Activated naive CD4-positive, alpha-beta T cell treated with anti-CD3 and anti-CD28 coated beads for 36 hours (primary cell): ENCODE measurements at regions not wholly inside any gene's neighbourhood (a gene's known extent, or its start where the extent isn't known, plus 50 kb on each side); places are given as distances from the start of the nearest gene placed in this dataset.

Experiments
- CTCF ChIA-PET: fragments of 350-600 bp; sonication (Branson Sonifier 250); formaldehyde crosslinking; loops from one replicate; lab custom pipeline; 2021; ENCODE audit warnings: antibody characterized with exemption; lab: Charles Lee
- DNase-seq: peaks from one replicate; pipeline ENCODE4 v3.0.0-alpha.2; 2020
- H3K27ac Mint-ChIP-seq: one replicate; pipeline ENCODE4 v1.8.0; 2021; ENCODE audit warnings: mild to moderate bottlenecking, mixed read lengths
- H3K27me3 Mint-ChIP-seq: one replicate; pipeline ENCODE4 v1.8.0; 2021; ENCODE audit warnings: low read depth, mixed read lengths
- H3K36me3 Mint-ChIP-seq: one replicate; pipeline ENCODE4 v1.8.0; 2021; ENCODE audit warnings: low read depth, mixed read lengths
- H3K4me1 Mint-ChIP-seq: one replicate; pipeline ENCODE4 v1.8.0; 2021; ENCODE audit warnings: low read depth, mixed read lengths
- H3K4me3 Mint-ChIP-seq: one replicate; pipeline ENCODE4 v1.8.0; 2021; ENCODE audit warnings: mild to moderate bottlenecking, moderate library complexity, mixed read lengths
- H3K9me3 Mint-ChIP-seq: one replicate; pipeline ENCODE4 v1.8.0; 2021; ENCODE audit warnings: mixed read lengths
- intact Hi-C: fragments of 100-400 bp; cut with micrococcal nuclease; formaldehyde crosslinking; loops from one replicate; pipeline ENCODE4 v1.15.1; 2023

GRCh38 chr9:73541923-73542322 is 390.3 kb downstream of the ANXA1 start:
- CTCF ChIA-PET: interaction anchor here (0.7 kb wide), 1 partner anchor 1045 kb away, joined by 3 read pairs; no protein-coding TSS in a partner anchor
- no peaks in the 10 kb centered on the region for H3K27me3 Mint-ChIP-seq
- H3K4me3 Mint-ChIP-seq: no peak overlapping the region
- intact Hi-C loops: no loop called here
- peaks cover 2% of the 10 kb centered on the region for H3K9me3 Mint-ChIP-seq
- no peak overlapping the region for H3K27ac Mint-ChIP-seq
- H3K36me3 Mint-ChIP-seq: no peaks in the 10 kb centered on the region
- H3K4me1 Mint-ChIP-seq: no peaks in the 10 kb centered on the region
- no peak for DNase-seq

- H3K4me1 Mint-ChIP-seq: no peaks in the 10 kb centered on the region
- no peak overlapping the region for H3K4me3 Mint-ChIP-seq
- no peak for DNase-seq
- H3K27ac Mint-ChIP-seq: no peak overlapping the region
- no peaks in the 10 kb centered on the region for H3K36me3 Mint-ChIP-seq
- CTCF ChIA-PET: interaction anchor here (0.6 kb wide), 1 partner anchor 62 kb away, joined by 3 read pairs; no protein-coding TSS in a partner anchor
- intact Hi-C loops: no loop called here
- no peaks in the 10 kb centered on the region for H3K27me3 Mint-ChIP-seq
- peaks cover 2% of the 10 kb centered on the region for H3K9me3 Mint-ChIP-seq
Observed at GRCh38 chr9:73543727-73544126, 392.1 kb downstream of the ANXA1 start.

DNA sequence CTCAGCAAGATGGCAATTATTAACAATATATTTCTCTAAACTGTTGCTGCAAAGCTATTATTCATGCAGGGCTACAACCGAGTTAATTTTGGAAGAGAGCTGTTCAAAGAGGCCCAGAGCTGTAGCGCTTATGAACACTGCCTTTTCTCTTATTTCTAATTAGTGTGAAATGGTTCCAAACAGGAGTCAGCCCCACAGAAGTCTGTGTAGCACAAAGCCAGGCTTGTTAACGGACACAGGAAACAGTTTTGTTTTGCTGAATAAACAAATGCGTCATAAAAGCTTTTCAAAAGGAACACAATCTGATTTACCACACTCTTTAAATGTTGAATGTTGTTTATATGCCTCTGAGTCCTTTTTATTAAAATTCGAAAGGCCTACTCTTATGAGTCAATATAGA is 396.5 kb downstream of the ANXA1 start:
- Mint-ChIP-seq H3K9me3 (peaks cover 4% of the 10 kb centered on the region), H3K4me3 (no peak overlapping the region), H3K27ac (no peak overlapping the region), H3K36me3 (no peaks in the 10 kb centered on the region), H3K27me3 (no peaks in the 10 kb centered on the region), H3K4me1 (no peaks in the 10 kb centered on the region)
- intact Hi-C loops: no loop called here
- CTCF ChIA-PET: no interaction called here
- no peak for DNase-seq

GRCh38 chr9:73549991-73550390 is 398.3 kb downstream of the ANXA1 start:
- H3K4me3 Mint-ChIP-seq: no peak overlapping the region
- H3K27me3 Mint-ChIP-seq: no peaks in the 10 kb centered on the region
- no peak for DNase-seq
- H3K4me1 Mint-ChIP-seq: no peaks in the 10 kb centered on the region
- H3K27ac Mint-ChIP-seq: no peak overlapping the region
- intact Hi-C loops: no loop called here
- no peaks in the 10 kb centered on the region for H3K36me3 Mint-ChIP-seq
- CTCF ChIA-PET: no interaction called here
- H3K9me3 Mint-ChIP-seq: peaks cover 4% of the 10 kb centered on the region

GRCh38 chr9:73553295-73553694 is 401.6 kb downstream of the ANXA1 start:
- Mint-ChIP-seq H3K4me1 (no peaks in the 10 kb centered on the region), H3K36me3 (no peaks in the 10 kb centered on the region), H3K9me3 (peaks cover 2% of the 10 kb centered on the region), H3K4me3 (no peak overlapping the region), H3K27me3 (no peaks in the 10 kb centered on the region), H3K27ac (no peak overlapping the region)
- no peak for DNase-seq
- intact Hi-C loops: no loop called here
- CTCF ChIA-PET: no interaction called here

DNA sequence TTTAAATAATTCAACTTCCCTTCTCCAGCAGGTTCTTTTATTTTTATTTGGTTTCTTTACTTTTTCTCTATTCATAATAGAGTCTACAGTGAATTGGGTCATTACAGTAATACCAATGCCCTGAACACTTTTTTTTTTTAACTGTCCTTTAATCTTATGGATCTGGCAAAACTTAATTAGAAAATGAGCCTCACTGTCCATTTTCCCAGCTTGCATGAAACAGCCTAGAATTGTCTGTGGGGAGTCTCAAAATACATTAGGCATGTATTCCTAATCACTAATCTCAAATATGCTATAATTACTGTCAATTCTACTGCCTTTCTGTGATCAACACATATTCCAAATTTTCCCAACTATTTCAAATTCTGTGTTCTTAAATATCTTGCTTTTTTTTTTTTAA is 406.8 kb downstream of the ANXA1 start:
- intact Hi-C loops: no loop called here

DNA sequence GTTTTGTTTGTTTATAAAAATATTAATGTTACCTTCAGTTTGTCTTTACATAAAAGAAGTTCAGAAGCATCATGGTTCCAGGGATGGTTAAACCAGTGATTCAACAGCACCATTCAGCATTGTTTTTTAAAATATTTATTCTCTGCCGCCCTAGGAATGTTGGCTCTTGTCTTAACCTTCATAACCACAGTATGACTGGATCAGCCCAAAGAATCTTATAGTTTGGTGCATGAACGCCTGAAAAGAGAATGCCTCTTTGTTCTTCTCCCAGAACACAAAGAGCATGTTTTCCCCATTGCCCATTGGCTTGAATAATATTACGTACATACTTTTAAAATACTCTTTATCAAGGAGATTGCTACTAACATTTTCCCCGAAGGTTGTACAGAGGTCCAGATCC is 413.4 kb downstream of the ANXA1 start:
- DNase-seq: no peak
- H3K9me3 Mint-ChIP-seq: peaks cover 7% of the 10 kb centered on the region
- no peak overlapping the region for H3K27ac Mint-ChIP-seq
- CTCF ChIA-PET: no interaction called here
- H3K4me3 Mint-ChIP-seq: no peak overlapping the region
- intact Hi-C loops: no loop called here
- no peaks in the 10 kb centered on the region for H3K4me1 Mint-ChIP-seq
- no peaks in the 10 kb centered on the region for H3K27me3 Mint-ChIP-seq
- H3K36me3 Mint-ChIP-seq: no peaks in the 10 kb centered on the region

More for the DNA sequence above, 406.8 kb downstream of the ANXA1 start:
- Mint-ChIP-seq H3K4me1 (no peaks in the 10 kb centered on the region), H3K36me3 (no peaks in the 10 kb centered on the region), H3K27me3 (no peaks in the 10 kb centered on the region), H3K9me3 (peaks cover 5% of the 10 kb centered on the region), H3K4me3 (no peak overlapping the region), H3K27ac (no peak overlapping the region)
- DNase-seq: no peak
- CTCF ChIA-PET: no interaction called here

DNA sequence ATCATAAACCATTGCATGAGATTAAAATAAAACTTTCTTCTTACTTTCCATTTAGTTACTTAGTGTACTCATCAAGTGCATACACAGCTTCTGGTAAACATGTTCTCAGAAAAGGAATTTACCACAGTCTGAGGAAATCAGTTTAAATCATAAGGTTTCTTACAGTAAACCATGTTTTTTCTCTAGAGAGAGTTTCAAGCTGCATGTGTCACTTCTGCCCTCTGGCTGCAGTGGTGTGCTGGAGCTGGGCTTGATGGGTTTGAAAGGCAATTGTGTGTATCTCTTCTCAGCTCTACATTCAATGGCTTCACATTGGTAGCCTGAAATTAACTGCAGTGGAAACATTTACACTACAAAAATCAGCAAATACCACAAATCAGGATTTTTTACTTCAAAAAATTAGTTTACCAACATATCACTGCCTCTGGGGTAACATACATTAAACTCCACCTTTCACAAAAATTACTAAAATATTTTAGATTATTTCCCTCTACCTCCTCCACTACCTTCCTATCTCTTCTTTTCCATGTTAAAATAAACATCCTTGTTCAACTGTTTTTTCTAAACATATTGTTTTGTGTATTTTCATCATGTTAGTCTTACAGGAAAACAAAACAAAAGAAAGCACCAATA is 414.3 kb downstream of the ANXA1 start:
- CTCF ChIA-PET: no interaction called here
- no peaks in the 10 kb centered on the region for H3K27me3 Mint-ChIP-seq
- H3K9me3 Mint-ChIP-seq: peaks cover 7% of the 10 kb centered on the region
- intact Hi-C loops: loop anchor here (2.0 kb wide), 1 partner anchor 365 kb away; no protein-coding TSS in a partner anchor
- DNase-seq: peak; percentile 5
- no peak overlapping the region for H3K4me3 Mint-ChIP-seq
- H3K36me3 Mint-ChIP-seq: no peaks in the 10 kb centered on the region
- no peak overlapping the region for H3K27ac Mint-ChIP-seq
- H3K4me1 Mint-ChIP-seq: no peaks in the 10 kb centered on the region

DNA sequence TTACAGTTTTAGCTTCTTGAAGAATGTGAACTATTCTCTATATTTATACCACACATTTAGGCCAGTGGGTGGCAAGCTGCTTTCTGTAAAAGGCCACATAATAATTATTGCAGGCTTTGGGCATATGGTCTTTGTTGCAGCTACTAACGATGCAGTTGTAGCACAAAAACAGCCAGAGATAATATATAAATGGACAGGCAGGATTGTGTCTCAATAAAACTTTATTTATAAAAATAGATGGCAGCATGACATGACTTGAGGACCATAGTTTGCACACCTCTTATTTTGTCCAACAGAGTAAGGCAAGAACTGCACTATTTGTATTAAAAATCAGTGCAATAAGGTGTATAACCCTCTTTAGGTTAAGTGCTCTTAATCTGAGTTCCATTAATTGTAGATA is 415.0 kb downstream of the ANXA1 start:
- no peak overlapping the region for H3K27ac Mint-ChIP-seq
- DNase-seq: no peak
- CTCF ChIA-PET: no interaction called here
- H3K9me3 Mint-ChIP-seq: peaks cover 7% of the 10 kb centered on the region
- no peaks in the 10 kb centered on the region for H3K4me1 Mint-ChIP-seq
- intact Hi-C loops: loop anchor here (2.0 kb wide), 1 partner anchor 366 kb away; no protein-coding TSS in a partner anchor
- no peaks in the 10 kb centered on the region for H3K27me3 Mint-ChIP-seq
- H3K36me3 Mint-ChIP-seq: no peaks in the 10 kb centered on the region
- no peak overlapping the region for H3K4me3 Mint-ChIP-seq

GRCh38 chr9:73573235-73573634 is 421.6 kb downstream of the ANXA1 start:
- H3K27me3 Mint-ChIP-seq: no peaks in the 10 kb centered on the region
- H3K4me3 Mint-ChIP-seq: no peak overlapping the region
- no peaks in the 10 kb centered on the region for H3K4me1 Mint-ChIP-seq
- no peak for DNase-seq
- intact Hi-C loops: no loop called here
- no peaks in the 10 kb centered on the region for H3K9me3 Mint-ChIP-seq
- CTCF ChIA-PET: no interaction called here
- no peak overlapping the region for H3K27ac Mint-ChIP-seq
- no peaks in the 10 kb centered on the region for H3K36me3 Mint-ChIP-seq

DNA sequence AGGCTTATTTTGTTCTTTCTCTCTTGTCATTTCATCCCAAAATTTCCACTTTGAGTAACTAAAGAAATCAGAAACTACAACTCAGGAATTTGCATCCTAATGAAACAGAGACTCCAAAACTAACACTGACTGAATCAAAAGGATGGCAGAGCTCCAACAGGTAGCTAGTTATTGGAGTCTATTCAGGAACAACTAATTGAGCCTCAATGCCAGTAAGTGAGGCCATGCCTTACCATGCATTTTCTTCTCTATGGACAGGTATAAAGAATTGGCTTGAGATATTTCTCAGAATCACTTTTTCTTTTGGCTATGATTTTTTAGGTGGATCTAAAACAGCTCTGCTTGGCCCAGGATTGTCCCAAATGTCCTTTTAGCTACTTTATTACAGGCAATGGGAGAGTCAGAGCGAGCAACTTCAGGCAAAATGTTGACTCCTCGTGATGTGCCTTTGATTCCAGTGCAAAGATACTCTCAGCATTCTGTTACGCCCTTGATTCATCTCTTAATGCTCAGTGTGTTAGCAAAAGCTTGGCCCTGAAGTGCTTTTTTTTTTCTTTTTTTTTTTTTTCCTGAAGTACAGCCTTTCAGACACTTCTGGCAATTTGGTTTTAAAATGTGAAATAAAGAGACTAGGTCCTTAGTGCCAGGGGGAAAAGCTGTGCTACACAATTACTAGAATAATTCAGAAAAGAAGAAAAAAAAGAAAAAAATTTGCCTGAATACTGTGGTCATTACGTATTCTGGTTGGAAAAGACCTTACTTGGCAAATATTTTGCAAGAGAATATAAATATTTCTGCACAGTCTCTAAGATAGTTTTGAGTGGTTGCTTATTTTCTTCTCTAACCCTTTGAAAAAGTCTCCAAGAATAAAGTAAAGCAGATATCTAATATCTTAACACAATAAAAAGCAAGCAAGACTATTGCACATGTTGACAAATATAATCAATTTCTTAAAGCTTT is 423.7 kb downstream of the ANXA1 start:
- intact Hi-C loops: no loop called here
- H3K4me1 Mint-ChIP-seq: no peaks in the 10 kb centered on the region
- H3K9me3 Mint-ChIP-seq: no peaks in the 10 kb centered on the region
- no peak overlapping the region for H3K4me3 Mint-ChIP-seq
- no peak overlapping the region for H3K27ac Mint-ChIP-seq
- no peaks in the 10 kb centered on the region for H3K27me3 Mint-ChIP-seq
- CTCF ChIA-PET: no interaction called here
- H3K36me3 Mint-ChIP-seq: no peaks in the 10 kb centered on the region
- no peak for DNase-seq

DNA sequence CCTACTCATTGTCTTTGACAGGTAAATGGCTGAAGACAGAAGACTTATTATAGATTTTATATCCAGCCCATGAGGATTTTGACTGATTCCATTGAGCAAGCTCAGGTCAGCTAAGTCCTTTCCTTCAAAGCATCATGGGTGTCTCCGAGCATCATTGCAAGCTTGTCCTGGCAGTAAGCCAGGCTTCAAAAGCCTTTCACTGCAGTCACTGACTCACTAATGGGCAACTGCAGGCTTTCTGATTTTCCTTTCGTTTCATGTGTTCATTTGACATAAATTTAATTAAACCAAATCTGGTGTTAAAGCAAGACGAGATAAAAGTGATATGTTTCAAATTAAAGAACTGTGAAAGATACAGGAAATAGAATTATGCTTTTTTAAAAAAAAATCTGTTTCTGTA is 426.2 kb downstream of the ANXA1 start:
- no peaks in the 10 kb centered on the region for H3K36me3 Mint-ChIP-seq
- CTCF ChIA-PET: interaction anchor here (0.6 kb wide), 1 partner anchor 69 kb away, joined by 4 read pairs; no protein-coding TSS in a partner anchor
- no peak for DNase-seq
- no peak overlapping the region for H3K27ac Mint-ChIP-seq
- H3K27me3 Mint-ChIP-seq: no peaks in the 10 kb centered on the region
- H3K4me1 Mint-ChIP-seq: no peaks in the 10 kb centered on the region
- H3K4me3 Mint-ChIP-seq: no peak overlapping the region
- intact Hi-C loops: no loop called here
- H3K9me3 Mint-ChIP-seq: no peaks in the 10 kb centered on the region
